Loucy (cell line): ENCODE measurements at regions not wholly inside any gene's neighbourhood (a gene's known extent, or its start where the extent isn't known, plus 50 kb on each side); places are given as distances from the start of the nearest gene placed in this dataset.

Experiments used
- EZH2phosphoT487 ChIP-seq: fragments of 200-600 bp; IDR thresholded peaks from 2 replicates; pipeline ENCODE4 v1.6.1; 2018; ENCODE audit warnings: antibody characterized with exemption, mild to moderate bottlenecking, moderate library complexity, borderline replicate concordance
- TF ChIP-seq, protein P1 (sequence below): fragments of 200-600 bp; sonication (generic); conservative IDR thresholded peaks from 2 replicates; pipeline ENCODE4 v1.5.1; 2014; ENCODE audit warnings: mild to moderate bottlenecking, antibody characterized with exemption, low read length

DNA sequence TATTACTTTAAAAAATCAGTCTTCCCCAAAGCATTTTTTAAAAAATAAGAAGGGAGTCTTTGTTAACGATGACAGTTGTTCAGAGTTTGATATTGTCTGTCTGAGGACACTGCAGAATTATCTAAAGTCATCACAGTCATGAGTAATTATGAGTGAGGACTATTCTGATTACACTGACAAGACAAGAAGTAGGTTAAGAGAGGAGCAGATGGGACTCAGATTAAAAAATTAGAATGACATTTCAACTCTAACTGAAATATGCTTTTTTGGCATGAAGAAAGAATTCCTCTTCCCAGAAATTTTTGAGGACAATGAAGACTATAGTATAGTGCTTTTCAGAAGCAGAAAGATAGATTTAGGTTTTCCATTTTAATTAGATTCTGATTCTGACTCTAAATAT lies 456.5 kb downstream of the EPHA7 start:
- TF ChIP-seq, protein P1, sequence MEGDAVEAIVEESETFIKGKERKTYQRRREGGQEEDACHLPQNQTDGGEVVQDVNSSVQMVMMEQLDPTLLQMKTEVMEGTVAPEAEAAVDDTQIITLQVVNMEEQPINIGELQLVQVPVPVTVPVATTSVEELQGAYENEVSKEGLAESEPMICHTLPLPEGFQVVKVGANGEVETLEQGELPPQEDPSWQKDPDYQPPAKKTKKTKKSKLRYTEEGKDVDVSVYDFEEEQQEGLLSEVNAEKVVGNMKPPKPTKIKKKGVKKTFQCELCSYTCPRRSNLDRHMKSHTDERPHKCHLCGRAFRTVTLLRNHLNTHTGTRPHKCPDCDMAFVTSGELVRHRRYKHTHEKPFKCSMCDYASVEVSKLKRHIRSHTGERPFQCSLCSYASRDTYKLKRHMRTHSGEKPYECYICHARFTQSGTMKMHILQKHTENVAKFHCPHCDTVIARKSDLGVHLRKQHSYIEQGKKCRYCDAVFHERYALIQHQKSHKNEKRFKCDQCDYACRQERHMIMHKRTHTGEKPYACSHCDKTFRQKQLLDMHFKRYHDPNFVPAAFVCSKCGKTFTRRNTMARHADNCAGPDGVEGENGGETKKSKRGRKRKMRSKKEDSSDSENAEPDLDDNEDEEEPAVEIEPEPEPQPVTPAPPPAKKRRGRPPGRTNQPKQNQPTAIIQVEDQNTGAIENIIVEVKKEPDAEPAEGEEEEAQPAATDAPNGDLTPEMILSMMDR, result no peak
- TF ChIP-seq EZH2phosphoT487, result no peak
